ENCODE measurements at regions not wholly inside any gene's neighbourhood (a gene's known extent, or its start where the extent isn't known, plus 50 kb on each side); places are given as distances from the start of the nearest gene placed in this dataset.

DNA sequence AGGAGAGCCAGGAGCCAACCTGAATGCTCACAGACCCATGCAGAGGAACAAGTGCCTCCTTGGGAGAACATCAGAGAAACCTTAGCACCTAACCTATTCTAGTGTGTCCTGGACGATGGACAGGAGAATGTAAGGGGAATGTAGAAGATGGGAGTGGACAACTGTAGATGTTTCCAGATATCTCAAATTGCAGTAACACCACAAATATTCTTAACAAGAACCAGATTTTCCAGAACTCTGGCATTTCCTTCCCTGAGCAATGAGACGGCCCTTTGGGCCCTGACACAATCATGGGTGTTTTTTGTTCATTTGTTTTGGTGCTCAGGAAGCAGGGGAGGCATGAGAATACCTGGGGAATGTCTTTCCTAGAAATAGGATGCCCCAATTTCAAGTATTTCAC lies 196.1 kb upstream of the PRSS1 start:
- TF ChIP-seq POLR2A (IDR thresholded peaks at IDR 0.05; ENCODE audit: low read depth, low read length) (no peak), CEBPB (IDR thresholded peaks at IDR 0.05; ENCODE audit: low read depth, low read length) (no peak), NFE2L2 (IDR thresholded peaks at IDR 0.05; ENCODE audit: low read depth, low read length) (no peak), RFX5 (IDR thresholded peaks at IDR 0.05; ENCODE audit: low read depth, low read length) (no peak), MAFK (IDR thresholded peaks at IDR 0.05; ENCODE audit: low read depth, low read length) (no peak), MAZ (IDR thresholded peaks at IDR 0.05; ENCODE audit: borderline replicate concordance, low read depth, low read length) (no peak)
- TF ChIP-seq, protein P1, sequence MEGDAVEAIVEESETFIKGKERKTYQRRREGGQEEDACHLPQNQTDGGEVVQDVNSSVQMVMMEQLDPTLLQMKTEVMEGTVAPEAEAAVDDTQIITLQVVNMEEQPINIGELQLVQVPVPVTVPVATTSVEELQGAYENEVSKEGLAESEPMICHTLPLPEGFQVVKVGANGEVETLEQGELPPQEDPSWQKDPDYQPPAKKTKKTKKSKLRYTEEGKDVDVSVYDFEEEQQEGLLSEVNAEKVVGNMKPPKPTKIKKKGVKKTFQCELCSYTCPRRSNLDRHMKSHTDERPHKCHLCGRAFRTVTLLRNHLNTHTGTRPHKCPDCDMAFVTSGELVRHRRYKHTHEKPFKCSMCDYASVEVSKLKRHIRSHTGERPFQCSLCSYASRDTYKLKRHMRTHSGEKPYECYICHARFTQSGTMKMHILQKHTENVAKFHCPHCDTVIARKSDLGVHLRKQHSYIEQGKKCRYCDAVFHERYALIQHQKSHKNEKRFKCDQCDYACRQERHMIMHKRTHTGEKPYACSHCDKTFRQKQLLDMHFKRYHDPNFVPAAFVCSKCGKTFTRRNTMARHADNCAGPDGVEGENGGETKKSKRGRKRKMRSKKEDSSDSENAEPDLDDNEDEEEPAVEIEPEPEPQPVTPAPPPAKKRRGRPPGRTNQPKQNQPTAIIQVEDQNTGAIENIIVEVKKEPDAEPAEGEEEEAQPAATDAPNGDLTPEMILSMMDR (conservative IDR thresholded peaks at IDR 0.05; ENCODE audit: low read depth, low read length), result no peak
